ENCODE measurements at regions not wholly inside any gene's neighbourhood (a gene's known extent, or its start where the extent isn't known, plus 50 kb on each side); places are given as distances from the start of the nearest gene placed in this dataset.

DNA sequence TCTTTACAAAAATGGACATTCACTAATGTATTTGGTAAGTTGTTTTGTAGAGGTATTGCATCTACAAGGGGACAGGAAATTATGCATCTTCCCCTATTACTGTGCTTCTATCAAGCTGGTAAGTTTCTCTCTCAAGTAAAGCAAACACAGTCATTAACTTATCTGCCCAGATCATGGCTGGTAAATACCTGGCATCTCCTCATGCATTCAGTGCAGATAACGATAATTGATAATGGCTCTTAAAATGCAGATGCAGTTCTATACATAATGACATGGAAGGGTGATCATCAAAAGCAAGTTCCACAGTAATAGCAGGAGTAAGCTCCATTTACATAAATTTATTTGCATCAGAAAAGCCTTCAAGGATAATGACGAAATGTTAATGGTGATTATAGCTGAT, 122.4 kb downstream of the SIPA1L2 start:
- ChIA-PET POLR2A (interaction anchor here (0.7 kb wide), 1 partner anchor 361 kb away, joined by 4 read pairs; no protein-coding TSS in a partner anchor), CTCF (no interaction called here)
- H3K27me3 ChIP-seq (ENCODE audit: control insufficient read depth, insufficient read depth, low read length): no peaks in the 10 kb centered on the region
- TF ChIP-seq, protein P1, sequence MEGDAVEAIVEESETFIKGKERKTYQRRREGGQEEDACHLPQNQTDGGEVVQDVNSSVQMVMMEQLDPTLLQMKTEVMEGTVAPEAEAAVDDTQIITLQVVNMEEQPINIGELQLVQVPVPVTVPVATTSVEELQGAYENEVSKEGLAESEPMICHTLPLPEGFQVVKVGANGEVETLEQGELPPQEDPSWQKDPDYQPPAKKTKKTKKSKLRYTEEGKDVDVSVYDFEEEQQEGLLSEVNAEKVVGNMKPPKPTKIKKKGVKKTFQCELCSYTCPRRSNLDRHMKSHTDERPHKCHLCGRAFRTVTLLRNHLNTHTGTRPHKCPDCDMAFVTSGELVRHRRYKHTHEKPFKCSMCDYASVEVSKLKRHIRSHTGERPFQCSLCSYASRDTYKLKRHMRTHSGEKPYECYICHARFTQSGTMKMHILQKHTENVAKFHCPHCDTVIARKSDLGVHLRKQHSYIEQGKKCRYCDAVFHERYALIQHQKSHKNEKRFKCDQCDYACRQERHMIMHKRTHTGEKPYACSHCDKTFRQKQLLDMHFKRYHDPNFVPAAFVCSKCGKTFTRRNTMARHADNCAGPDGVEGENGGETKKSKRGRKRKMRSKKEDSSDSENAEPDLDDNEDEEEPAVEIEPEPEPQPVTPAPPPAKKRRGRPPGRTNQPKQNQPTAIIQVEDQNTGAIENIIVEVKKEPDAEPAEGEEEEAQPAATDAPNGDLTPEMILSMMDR (IDR thresholded peaks at IDR 0.05; ENCODE audit: insufficient read depth, low read depth, low read length): no peak
- no peak for DNase-seq (ENCODE audit: low read depth)
- no peak overlapping the region for H3K4me3 ChIP-seq (ENCODE audit: low read depth, low read length)
- H3K36me3 ChIP-seq (ENCODE audit: control insufficient read depth, insufficient read depth, low read length): no peaks in the 10 kb centered on the region

DNA sequence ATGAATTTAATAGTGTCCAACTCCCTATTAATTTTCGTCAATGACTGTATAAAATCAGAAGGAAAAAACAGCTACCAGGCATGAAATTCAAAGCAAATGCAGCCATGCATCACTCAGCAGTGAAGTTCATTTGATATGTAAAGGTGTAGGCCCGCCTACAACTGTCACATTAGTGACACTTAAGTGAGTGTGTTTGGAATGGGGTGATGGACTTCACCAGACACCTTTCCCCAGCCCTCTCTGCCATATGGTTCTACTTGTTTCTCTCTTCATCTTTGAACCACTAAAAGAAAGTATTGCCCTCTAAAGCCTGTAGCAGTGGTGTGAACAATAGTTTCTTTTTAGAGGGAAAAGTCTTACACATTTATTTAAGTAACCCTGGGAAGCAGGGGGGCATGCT, 124.0 kb downstream of the SIPA1L2 start:
- ChIA-PET POLR2A (no interaction called here), CTCF (no interaction called here)
- Histone ChIP-seq H3K27me3 (ENCODE audit: control insufficient read depth, insufficient read depth, low read length) (no peaks in the 10 kb centered on the region), H3K4me3 (ENCODE audit: low read depth, low read length) (no peak overlapping the region), H3K36me3 (ENCODE audit: control insufficient read depth, insufficient read depth, low read length) (no peaks in the 10 kb centered on the region)
- TF ChIP-seq, protein P1 (IDR thresholded peaks at IDR 0.05; ENCODE audit: insufficient read depth, low read depth, low read length): no peak
- no peak for DNase-seq (ENCODE audit: low read depth)

DNA sequence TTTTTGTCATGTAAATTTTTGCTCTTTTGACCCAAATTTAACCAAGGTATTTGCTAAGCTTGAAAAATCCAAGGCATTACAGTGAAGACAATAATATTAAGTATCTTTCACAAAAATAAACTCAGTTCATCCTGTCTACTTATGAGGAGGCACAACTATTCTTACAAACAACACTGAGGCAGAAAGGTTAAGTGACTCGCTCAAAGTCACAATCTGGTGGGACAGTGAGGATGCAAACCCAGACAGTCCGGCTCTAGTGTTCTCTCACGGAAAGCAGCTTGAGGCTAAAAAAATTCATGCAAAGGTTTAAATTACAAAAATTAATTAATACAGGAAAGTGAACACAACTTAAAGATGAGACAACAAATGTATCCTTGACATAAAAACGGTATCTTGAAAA, 125.3 kb downstream of the SIPA1L2 start:
- TF ChIP-seq, protein P1 (IDR thresholded peaks at IDR 0.05; ENCODE audit: insufficient read depth, low read depth, low read length): no peak
- Histone ChIP-seq H3K27me3 (ENCODE audit: control insufficient read depth, insufficient read depth, low read length) (no peaks in the 10 kb centered on the region), H3K36me3 (ENCODE audit: control insufficient read depth, insufficient read depth, low read length) (no peaks in the 10 kb centered on the region), H3K4me3 (ENCODE audit: low read depth, low read length) (no peak overlapping the region)
- POLR2A ChIA-PET: no interaction called here
- CTCF ChIA-PET: no interaction called here
- no peak for DNase-seq (ENCODE audit: low read depth)

DNA sequence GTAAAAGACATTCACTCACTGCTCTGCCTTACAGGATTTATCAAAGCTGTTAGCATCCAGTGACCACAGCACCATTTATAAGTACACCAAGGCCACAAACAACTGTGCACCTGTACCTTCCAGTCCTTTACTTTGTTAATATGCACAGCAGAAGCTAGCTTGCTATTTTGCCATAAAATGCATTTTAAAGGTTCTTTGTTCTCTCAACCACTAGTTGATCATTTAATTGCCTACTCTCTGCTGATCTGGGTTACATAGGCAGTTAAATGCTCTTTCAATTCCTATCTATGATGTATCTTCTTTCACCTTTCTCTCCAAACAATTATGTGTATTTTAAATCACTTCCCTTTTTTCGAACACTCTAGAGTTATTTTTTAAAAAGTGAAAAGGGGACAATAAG, 126.4 kb downstream of the SIPA1L2 start:
- H3K36me3 ChIP-seq (ENCODE audit: control insufficient read depth, insufficient read depth, low read length): no peaks in the 10 kb centered on the region
- no peak overlapping the region for H3K4me3 ChIP-seq (ENCODE audit: low read depth, low read length)
- ChIA-PET POLR2A (no interaction called here), CTCF (interaction anchor here (1.1 to 1.4 kb wide), 2 partner anchors 15 to 19 kb away, joined by 4 read pairs; no protein-coding TSS in a partner anchor)
- TF ChIP-seq, protein P1 (IDR thresholded peaks at IDR 0.05; ENCODE audit: insufficient read depth, low read depth, low read length): no peak
- no peaks in the 10 kb centered on the region for H3K27me3 ChIP-seq (ENCODE audit: control insufficient read depth, insufficient read depth, low read length)
- no peak for DNase-seq (ENCODE audit: low read depth)

DNA sequence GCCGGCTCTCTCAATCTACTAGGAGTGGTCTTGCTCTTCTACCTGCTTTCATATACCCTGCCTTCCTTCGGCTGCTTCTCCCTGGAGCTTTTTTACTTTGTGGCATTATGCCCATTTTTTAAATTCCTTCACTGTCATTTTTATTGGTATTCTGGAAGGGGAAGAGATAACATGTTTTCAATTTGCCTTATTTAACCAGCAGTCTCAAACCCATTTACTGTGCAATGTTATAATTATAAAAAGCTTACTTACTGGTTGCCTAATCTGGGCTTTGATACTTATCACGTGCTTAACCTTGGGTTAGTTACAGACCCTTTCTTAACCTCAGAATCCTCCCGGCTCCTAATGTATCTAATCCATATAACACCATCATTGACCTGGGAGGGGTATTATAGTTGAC, 128.1 kb downstream of the SIPA1L2 start:
- CTCF ChIA-PET: no interaction called here
- TF ChIP-seq, protein P1 (IDR thresholded peaks at IDR 0.05; ENCODE audit: insufficient read depth, low read depth, low read length): no peak
- DNase-seq (ENCODE audit: low read depth): no peak

More for the DNA sequence above, 128.1 kb downstream of the SIPA1L2 start:
- POLR2A ChIA-PET: no interaction called here
- H3K4me3 ChIP-seq (ENCODE audit: low read depth, low read length): no peak overlapping the region
- H3K36me3 ChIP-seq (ENCODE audit: control insufficient read depth, insufficient read depth, low read length): no peaks in the 10 kb centered on the region
- no peaks in the 10 kb centered on the region for H3K27me3 ChIP-seq (ENCODE audit: control insufficient read depth, insufficient read depth, low read length)
